Heart left ventricle (tissue), 16 donors: ENCODE measurements at regions not wholly inside any gene's neighbourhood (a gene's known extent, or its start where the extent isn't known, plus 50 kb on each side); places are given as distances from the start of the nearest gene placed in this dataset.
"Not testable (repeated sequence)": the region's sequence is repeated elsewhere in the genome, so short reads cannot be mapped to it uniquely, and the experiment has no call there.

ENCODE experiments used
- ATAC-seq, 4 donors: fragments of 200-7000 bp; cut with Tn5 transposase; one replicate each; pipeline ENCODE4 v1.9.1; 2020 to 2022; ENCODE audit warnings: moderate library complexity in 4 of 4, mild to moderate bottlenecking in 3 of 4, moderate number of reproducible peaks in 1 of 4
- DNase-seq, 5 donors: peaks; one replicate each; pipeline ENCODE4 v3.0.0-alpha.2; 2020
- H3K27ac ChIP-seq, 12 donors: fragments of 200-600 bp; sonication (generic) in 4 of 12; one replicate each; pipeline versions ENCODE4 v1.5.0 to v1.8.0; 2016 to 2022; ENCODE audit warnings: mild to moderate bottlenecking in 2 of 12
- H3K27me3 ChIP-seq, 9 donors: fragments of 200-600 bp; sonication (generic) in 2 of 9; one replicate each; pipeline versions ENCODE4 v1.5.1 to v1.8.0; 2016 to 2022; ENCODE audit warnings: mild to moderate bottlenecking in 3 of 9
- H3K36me3 ChIP-seq, 9 donors: fragments of 200-600 bp; sonication (generic) in 2 of 9; one replicate each; pipeline versions ENCODE4 v1.5.0 to v1.8.0; 2018 to 2022; ENCODE audit warnings: mild to moderate bottlenecking in 2 of 9
- H3K4me1 ChIP-seq, 12 donors: fragments of 200-600 bp; sonication (generic) in 4 of 12; one replicate each; pipeline versions ENCODE4 v1.5.0 to v1.8.0; 2016 to 2022; ENCODE audit warnings: mild to moderate bottlenecking in 3 of 12
- H3K4me3 ChIP-seq, 12 donors: fragments of 200-600 bp; sonication (generic) in 4 of 12; one replicate each; pipeline versions ENCODE4 v1.5.0 to v1.8.0; 2017 to 2022; ENCODE audit warnings: mild to moderate bottlenecking in 9 of 12, moderate library complexity in 4 of 12
- H3K9me3 ChIP-seq, 12 donors: fragments of 200-600 bp; sonication (generic) in 4 of 12; one replicate each; pipeline versions ENCODE4 v1.5.0 to v1.8.0; 2016 to 2022; ENCODE audit warnings: mild to moderate bottlenecking in 1 of 12
- CTCF ChIP-seq, 12 donors: fragments of 200-600 bp; sonication (generic) in 4 of 12; IDR thresholded peaks; one replicate each; pipeline versions ENCODE4 v1.5.0 to v1.8.0; 2018 to 2022; ENCODE audit warnings: antibody characterized with exemption in 12 of 12, mild to moderate bottlenecking in 5 of 12
- POLR2A ChIP-seq, 2 donors: fragments of 450-650 bp; IDR thresholded peaks; one replicate each; pipeline ENCODE4 v1.6.1; 2017; ENCODE audit warnings: antibody characterized with exemption in 2 of 2, mild to moderate bottlenecking in 2 of 2, moderate library complexity in 2 of 2
- WGBS, 4 donors: extraction: QIAGEN DNeasy Blood & Tissue Kit in 2 of 4; methylation state at CpG; one replicate each; pipeline versions ENCODE4 v1.1.5 to v1.1.7; 2013 to 2018; 5-methylcytosine and 5-hydroxymethylcytosine counted together
- intact Hi-C, 10 donors: fragments of 100-400 bp; cut with DNase I; formaldehyde crosslinking; loops; one replicate each; pipeline versions ENCODE4 v1.11.1 to v1.14.2; 2022
- donor health status: ischemic (EF 13 %, LVEDD 7.1; RV severe dilation, severe dysfunction).
- donor health status: healthy with polysubstance abuse.
- donor health status: DM: no; HTN: yes; CAD: no.
- donor health status: DM: no; HTN: no; CAD: no.
- donor health status: ischemic (EF 25% LVEDD 6.9; RV normal size, moderate dysfunction).
- donor health status: ischemic (EF 25% LVEDD 5.7; RV mildly dilated, moderate dysfunction).
- donor health status: healthy.
- donor health status: DM: yes; HTN: yes; CAD: no.
- donor health status: ischemic (EF 35%, LVEDD 5.7; RV mildly dilated, moderate dysfunction).
- donor health status: nonischemic (EF 11% LVEDD 7.7; RV severe dilation, severe dysfunction).
- donor health status: DM: yes; HTN: yes; CAD: no.
- donor health status: PGD.
- donor health status: ischemic (EF 29% LVEDD 5.4; RV normal size, mild dysfunction).
- donor health status: nonischemic (EF 23%, LVEDD 6.1; RV moderate dilation, normal function).

- intact Hi-C loops = no loop called here
- Histone ChIP-seq H3K9me3 (no peaks in the 10 kb centered on the region), H3K4me1 (peaks cover 0 to 37% (median 0%) of the 10 kb centered on the region in 12 donors), H3K27ac (no peak overlapping the region), H3K27me3 (no peaks in the 10 kb centered on the region), H3K36me3 (no peaks in the 10 kb centered on the region), H3K4me3 (no peak overlapping the region)
- 96 to 98% (median 97%) methylated on average over 5 of the region's 5 CpGs for WGBS, 4 donors
- no peak for TF ChIP-seq CTCF (IDR thresholded peaks at IDR 0.05)
- no peak for TF ChIP-seq POLR2A (IDR thresholded peaks at IDR 0.05)
- DNase-seq = no peak
- ATAC-seq = no peak
Measured at GRCh38 chr2:48202863-48203642, 111.4 kb upstream of the FOXN2 start.

GRCh38 chr2:48203668-48204067, 110.8 kb upstream of the FOXN2 start:
- TF ChIP-seq CTCF (IDR thresholded peaks at IDR 0.05) (no peak), POLR2A (IDR thresholded peaks at IDR 0.05) (no peak)
- DNase-seq = no peak
- intact Hi-C loops = no loop called here

GRCh38 chr2:48204750-48205136, 109.7 kb upstream of the FOXN2 start:
- Histone ChIP-seq H3K27ac (no peak overlapping the region), H3K36me3 (no peaks in the 10 kb centered on the region), H3K27me3 (no peaks in the 10 kb centered on the region), H3K4me1 (peaks cover 0 to 41% (median 7%) of the 10 kb centered on the region in 12 donors), H3K9me3 (no peaks in the 10 kb centered on the region), H3K4me3 (no peak overlapping the region)
- DNase-seq (no peak), ATAC-seq (no peak)
- intact Hi-C loops = no loop called here
- no peak for TF ChIP-seq POLR2A (IDR thresholded peaks at IDR 0.05)
- 79 to 97% (median 91%) methylated on average over 2 of the region's 2 CpGs for WGBS, 4 donors

More at GRCh38 chr2:48203668-48204067, 110.8 kb upstream of the FOXN2 start:
- no peaks in the 10 kb centered on the region for H3K9me3 ChIP-seq
- H3K27ac ChIP-seq = no peak overlapping the region
- no peak for ATAC-seq
- peaks cover 0 to 38% (median 0%) of the 10 kb centered on the region in 12 donors for H3K4me1 ChIP-seq
- no peak overlapping the region for H3K4me3 ChIP-seq
- H3K36me3 ChIP-seq = no peaks in the 10 kb centered on the region
- H3K27me3 ChIP-seq = no peaks in the 10 kb centered on the region

- no peak for DNase-seq
- no peak overlapping the region for H3K4me3 ChIP-seq
- WGBS, 4 donors = 70 to 80% (median 78%) methylated on average over 7 of the region's 7 CpGs
- peaks cover 0 to 46% (median 8%) of the 10 kb centered on the region in 12 donors for H3K4me1 ChIP-seq
- no peaks in the 10 kb centered on the region for H3K27me3 ChIP-seq
- TF ChIP-seq CTCF (IDR thresholded peaks at IDR 0.05) (peak in 1 of 12 donors; percentile 12), POLR2A (IDR thresholded peaks at IDR 0.05) (no peak)
- peak overlapping the region in 1 of 12 donors; percentile 47 for H3K27ac ChIP-seq
- no peaks in the 10 kb centered on the region for H3K36me3 ChIP-seq
- H3K9me3 ChIP-seq = no peaks in the 10 kb centered on the region
- ATAC-seq = no peak
- intact Hi-C loops = no loop called here
Measured at GRCh38 chr2:48205137-48205798, 109.2 kb upstream of the FOXN2 start.

- H3K36me3 ChIP-seq, intact Hi-C loops, H3K9me3 ChIP-seq, DNase-seq, H3K4me3 ChIP-seq, H3K27me3 ChIP-seq, ATAC-seq: not testable (repeated sequence)
- WGBS, 4 donors = 90 to 97% (median 95%) methylated on average over 12 to 13 of the region's 13 CpGs
- Histone ChIP-seq H3K4me1 (peaks cover 0 to 46% (median 8%) of the 10 kb centered on the region in 12 donors), H3K27ac (peak overlapping the region in 1 of 12 donors; percentile 47)
Measured at GRCh38 chr2:48206056-48206656, 108.3 kb upstream of the FOXN2 start.
